T-helper 2 cell treated with Interferon-gamma antibody and Interleukin-4, amounts not matched to agents 100 ng/mL and 5 ng/mL, for 36 hours (primary cell): ENCODE measurements at regions not wholly inside any gene's neighbourhood (a gene's known extent, or its start where the extent isn't known, plus 50 kb on each side); places are given as distances from the start of the nearest gene placed in this dataset.
"Not testable (repeated sequence)": the region's sequence is repeated elsewhere in the genome, so short reads cannot be mapped to it uniquely, and the experiment has no call there.

Experiments
- intact Hi-C: fragments of 100-400 bp; cut with micrococcal nuclease; formaldehyde crosslinking; loops from one replicate; pipeline ENCODE4 v1.15.1; 2023

DNA sequence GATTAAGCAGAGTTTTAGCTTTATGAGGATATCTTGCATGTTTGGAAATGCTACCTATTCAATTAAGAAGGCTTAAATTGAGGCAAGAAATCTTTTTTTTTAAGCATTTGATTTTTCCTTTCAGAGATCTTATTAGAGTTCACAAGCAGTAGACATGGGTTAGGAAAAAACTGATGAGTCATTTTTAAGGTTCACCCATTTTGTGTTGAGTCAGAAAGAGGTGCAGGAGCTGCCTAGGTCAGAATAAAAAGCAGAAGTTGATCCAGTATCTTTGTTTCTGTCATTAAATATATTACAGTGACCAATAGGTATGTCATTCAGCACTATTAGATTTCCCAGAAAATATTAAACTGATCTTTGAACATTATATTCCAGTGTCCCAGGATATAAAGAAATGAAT lies 306.8 kb downstream of the LMBRD1 start:
- intact Hi-C loops: no loop called here

DNA sequence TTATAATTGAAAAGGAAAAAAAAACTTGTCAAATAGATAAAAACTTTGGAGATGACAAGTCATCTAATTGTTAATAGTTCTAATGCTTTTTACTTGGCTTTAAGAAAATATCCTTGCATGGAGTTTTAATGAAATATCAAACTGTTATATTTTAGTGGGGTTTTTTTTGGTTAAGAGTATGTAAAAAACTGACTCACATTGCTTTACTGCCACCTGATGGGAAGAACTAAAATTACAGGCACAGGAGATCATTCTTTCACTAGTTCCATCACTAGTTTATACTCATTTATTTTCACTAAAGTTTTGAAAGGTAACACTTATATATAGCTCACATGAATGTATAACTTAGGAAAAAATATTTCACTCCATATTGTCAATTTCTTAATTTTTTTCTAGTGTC lies 309.1 kb downstream of the LMBRD1 start:
- intact Hi-C loops: no loop called here

DNA sequence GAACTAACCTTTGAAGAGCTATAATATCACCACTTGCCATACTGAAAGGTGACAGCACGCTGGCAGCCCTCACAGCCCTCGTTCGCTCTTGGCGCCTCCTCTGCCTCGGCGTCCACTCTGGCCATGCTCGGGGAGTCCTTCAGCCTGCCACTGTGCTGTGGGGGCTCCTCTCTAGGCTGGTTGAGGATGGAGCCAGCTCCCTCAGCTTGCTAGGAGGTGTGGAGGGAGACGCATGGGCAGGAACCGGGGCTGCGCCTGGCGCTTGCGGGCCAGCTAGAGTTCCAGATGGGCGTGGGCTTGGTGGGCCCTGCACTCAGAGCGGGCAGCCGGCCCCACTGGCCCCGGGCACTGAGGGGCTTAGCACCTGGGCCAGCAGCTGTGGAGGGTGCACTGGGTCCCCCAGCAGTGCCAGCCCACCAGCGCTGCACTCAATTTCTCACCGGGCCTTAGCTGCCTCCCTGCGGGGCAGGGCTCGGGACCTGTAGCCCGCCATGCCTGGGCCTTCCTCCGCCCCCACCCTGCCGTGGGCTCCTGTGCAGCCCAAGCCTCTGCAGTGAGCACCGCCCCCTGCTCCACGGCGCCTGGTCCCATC lies 329.7 kb downstream of the LMBRD1 start:
- intact Hi-C loops: no loop called here

DNA sequence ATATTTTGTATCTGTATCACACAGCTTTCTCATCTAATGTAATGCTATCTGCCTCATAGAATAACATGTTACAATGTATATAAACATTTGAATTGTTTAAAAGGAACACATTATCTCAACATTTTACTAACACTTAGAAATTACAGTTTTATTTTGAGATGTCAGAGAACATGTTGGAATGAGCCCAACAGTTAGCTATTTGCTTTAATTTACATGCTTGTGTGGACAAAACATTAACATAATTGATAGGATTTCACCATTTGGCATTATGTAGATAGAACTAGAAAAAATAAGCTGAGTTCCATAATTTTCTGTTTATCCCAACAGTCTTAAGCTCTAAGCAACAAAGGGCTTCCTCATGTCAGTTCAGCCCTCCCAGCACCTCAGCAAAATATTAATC lies 330.9 kb downstream of the LMBRD1 start:
- intact Hi-C loops: no loop called here

DNA sequence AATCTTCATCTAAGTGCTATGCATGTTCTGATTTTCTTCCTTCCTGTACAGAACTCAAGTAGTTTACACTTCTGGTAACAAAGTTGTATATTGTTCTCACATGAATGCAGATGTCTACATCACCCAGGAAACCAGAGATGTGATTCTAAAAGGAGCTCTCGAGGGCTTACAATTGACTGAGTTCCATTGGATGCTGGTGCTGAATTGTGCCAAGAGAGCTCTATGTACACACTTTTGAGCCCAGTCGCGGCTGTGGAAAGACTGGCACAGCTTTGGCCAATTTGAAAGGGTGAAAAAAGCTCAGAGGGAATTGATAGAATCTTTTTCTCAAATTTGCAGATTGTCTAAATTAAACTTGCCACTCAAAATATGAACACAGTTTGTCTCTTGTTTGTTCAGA lies 340.7 kb downstream of the LMBRD1 start:
- intact Hi-C loops: no loop called here

DNA sequence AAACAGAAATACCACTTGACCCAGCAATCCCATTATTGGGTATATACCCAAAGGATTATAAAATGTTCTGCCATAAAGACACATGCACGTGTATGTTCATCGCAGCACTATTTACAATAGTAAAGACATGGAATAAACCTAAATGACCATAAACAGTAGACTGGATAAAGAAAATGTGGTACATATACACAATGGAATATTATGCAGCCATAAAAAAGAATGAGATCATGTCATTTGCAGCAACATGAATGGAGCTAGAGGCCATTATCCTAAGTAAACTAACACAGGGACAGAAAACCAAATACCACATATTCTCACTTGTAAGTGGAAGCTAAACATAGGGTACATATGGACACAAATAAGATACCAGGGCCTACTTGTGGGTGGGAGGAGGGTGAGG lies 342.2 kb downstream of the LMBRD1 start:
- intact Hi-C loops: not testable (repeated sequence)

DNA sequence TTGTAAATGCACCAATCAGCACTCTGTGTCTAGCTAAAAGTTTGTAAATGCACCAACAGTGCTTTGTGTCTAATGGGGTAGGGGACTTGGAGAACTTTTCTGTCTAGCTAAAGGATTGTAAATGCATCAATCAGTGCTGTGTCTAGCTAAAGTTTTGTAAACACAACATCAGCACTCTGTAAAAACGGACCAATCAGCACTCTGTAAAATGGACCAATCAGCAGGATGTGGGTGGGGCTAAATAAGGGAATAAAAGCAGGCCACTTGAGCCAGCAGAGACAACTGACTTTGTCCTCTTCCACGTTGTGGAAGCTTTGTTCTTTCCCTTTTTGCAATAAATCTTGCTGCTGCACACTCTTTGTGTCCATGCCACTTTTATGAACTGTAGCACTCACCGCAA lies 346.3 kb downstream of the LMBRD1 start:
- intact Hi-C loops: not testable (repeated sequence)

DNA sequence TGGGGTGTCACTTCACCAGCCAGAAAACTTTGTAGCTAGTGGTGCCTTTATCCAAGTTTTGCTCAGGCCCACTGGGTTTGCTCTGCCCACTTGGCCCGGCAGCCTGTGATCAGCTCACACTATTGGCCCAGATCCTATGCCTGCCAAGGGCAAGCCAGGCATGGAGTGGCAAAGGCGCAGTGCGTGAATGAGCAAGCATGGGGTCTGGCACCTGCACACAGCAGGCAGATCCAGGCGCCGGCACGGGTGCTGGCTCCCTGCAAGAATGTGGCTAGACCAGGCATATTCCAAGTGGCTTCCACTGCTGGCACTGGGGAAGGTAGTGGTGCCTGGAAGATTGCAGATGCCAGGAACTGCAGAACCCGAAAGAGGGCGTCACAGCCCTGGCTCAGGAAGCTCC lies 346.9 kb downstream of the LMBRD1 start:
- intact Hi-C loops: no loop called here
